ENCODE measurements at regions not wholly inside any gene's neighbourhood (a gene's known extent, or its start where the extent isn't known, plus 50 kb on each side); places are given as distances from the start of the nearest gene placed in this dataset.

- TF ChIP-seq PATZ1 (CRISPR knock-in tag; IDR thresholded peaks at IDR 0.05; ENCODE audit: borderline replicate concordance) = no peak
- no peak for TF ChIP-seq ISL1 (CRISPR knock-in tag; IDR thresholded peaks at IDR 0.05)
- TF ChIP-seq TOX (CRISPR knock-in tag; IDR thresholded peaks at IDR 0.05; ENCODE audit: borderline replicate concordance) = no peak
Measured at GRCh38 chr2:145302886-145303285, 783.0 kb upstream of the ZEB2 start (continued).

GRCh38 chr2:145302451-145302850 lies 782.5 kb upstream of the ZEB2 start:
- TF ChIP-seq BACH2 (CRISPR knock-in tag; IDR thresholded peaks at IDR 0.05; ENCODE audit: borderline replicate concordance) (no peak), CREB5 (CRISPR knock-in tag; IDR thresholded peaks at IDR 0.05; ENCODE audit: low read depth) (no peak), ESRRG (CRISPR knock-in tag; IDR thresholded peaks at IDR 0.05) (no peak), ZFP3 (CRISPR knock-in tag; IDR thresholded peaks at IDR 0.05) (no peak), ZC3H10 (CRISPR knock-in tag; IDR thresholded peaks at IDR 0.05) (no peak), RARB (CRISPR knock-in tag; IDR thresholded peaks at IDR 0.05) (no peak), TSHZ2 (CRISPR knock-in tag; IDR thresholded peaks at IDR 0.05) (no peak), CSRNP3 (CRISPR knock-in tag; IDR thresholded peaks at IDR 0.05) (no peak), ZNF565 (CRISPR knock-in tag; conservative IDR thresholded peaks at IDR 0.05; ENCODE audit: low read depth) (no peak), TCF4 (CRISPR knock-in tag; IDR thresholded peaks at IDR 0.05; ENCODE audit: borderline replicate concordance) (no peak), ZNF70 (CRISPR knock-in tag; IDR thresholded peaks at IDR 0.05) (no peak), ISL1 (CRISPR knock-in tag; IDR thresholded peaks at IDR 0.05) (no peak), PPARA (CRISPR knock-in tag; IDR thresholded peaks at IDR 0.05; ENCODE audit: borderline replicate concordance) (no peak), GLIS3 (CRISPR knock-in tag; IDR thresholded peaks at IDR 0.05) (no peak), OSR1 (CRISPR knock-in tag; IDR thresholded peaks at IDR 0.05) (no peak), TOX (CRISPR knock-in tag; IDR thresholded peaks at IDR 0.05; ENCODE audit: borderline replicate concordance) (no peak), POU6F1 (CRISPR knock-in tag; IDR thresholded peaks at IDR 0.05; ENCODE audit: borderline replicate concordance, low read depth) (no peak), ZFP30 (CRISPR knock-in tag; IDR thresholded peaks at IDR 0.05) (no peak), ZNF8 (CRISPR knock-in tag; IDR thresholded peaks at IDR 0.05) (no peak), CSDC2 (CRISPR knock-in tag; IDR thresholded peaks at IDR 0.05) (no peak)
- ATAC-seq = no peak

- no peak for ATAC-seq
- no peak for TF ChIP-seq ZNF565 (CRISPR knock-in tag; conservative IDR thresholded peaks at IDR 0.05; ENCODE audit: low read depth)
- TF ChIP-seq ZFP3 (CRISPR knock-in tag; IDR thresholded peaks at IDR 0.05) = no peak
- no peak for TF ChIP-seq OSR1 (CRISPR knock-in tag; IDR thresholded peaks at IDR 0.05)
- no peak for TF ChIP-seq GLIS3 (CRISPR knock-in tag; IDR thresholded peaks at IDR 0.05)
- no peak for TF ChIP-seq PATZ1 (CRISPR knock-in tag; IDR thresholded peaks at IDR 0.05; ENCODE audit: borderline replicate concordance)
- no peak for TF ChIP-seq ESRRG (CRISPR knock-in tag; IDR thresholded peaks at IDR 0.05)
- TF ChIP-seq ARNTL (CRISPR knock-in tag; IDR thresholded peaks at IDR 0.05; ENCODE audit: borderline replicate concordance, low read depth) = no peak
- no peak for TF ChIP-seq ZFP30 (CRISPR knock-in tag; IDR thresholded peaks at IDR 0.05)
- no peak for TF ChIP-seq POU6F1 (CRISPR knock-in tag; IDR thresholded peaks at IDR 0.05; ENCODE audit: borderline replicate concordance, low read depth)
- TF ChIP-seq TOX (CRISPR knock-in tag; IDR thresholded peaks at IDR 0.05; ENCODE audit: borderline replicate concordance) = no peak
- no peak for TF ChIP-seq CREB5 (CRISPR knock-in tag; IDR thresholded peaks at IDR 0.05; ENCODE audit: low read depth)
- TF ChIP-seq TCF4 (CRISPR knock-in tag; IDR thresholded peaks at IDR 0.05; ENCODE audit: borderline replicate concordance) = no peak
- no peak for TF ChIP-seq PPARA (CRISPR knock-in tag; IDR thresholded peaks at IDR 0.05; ENCODE audit: borderline replicate concordance)
- TF ChIP-seq ZC3H10 (CRISPR knock-in tag; IDR thresholded peaks at IDR 0.05) = no peak
Measured at GRCh38 chr2:145299368-145299767, 779.4 kb upstream of the ZEB2 start.
